ENCODE measurements at regions not wholly inside any gene's neighbourhood (a gene's known extent, or its start where the extent isn't known, plus 50 kb on each side); places are given as distances from the start of the nearest gene placed in this dataset.

DNA sequence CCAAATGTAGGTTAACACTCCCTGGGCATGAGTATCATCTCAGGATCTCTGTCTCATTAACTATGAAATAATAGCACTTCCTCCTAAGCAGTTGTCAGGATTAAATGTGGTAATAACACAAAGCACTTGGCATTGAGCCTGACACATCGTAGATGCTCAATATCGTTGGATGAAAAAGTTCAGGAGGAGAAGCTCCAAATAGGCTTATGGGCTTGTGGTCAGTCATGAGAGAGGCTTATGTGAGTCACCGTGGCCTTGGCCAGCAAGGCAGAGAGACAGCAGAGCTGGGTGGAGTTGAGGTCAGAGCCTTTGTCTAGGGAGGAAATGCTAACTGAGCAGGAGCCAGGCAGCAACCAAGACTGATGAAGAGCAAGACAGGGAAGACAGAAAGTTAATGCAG is 68.3 kb upstream of the PPM1B start:
- no peaks in the 10 kb centered on the region; a peak in 1 of 7 replicates for H3K27me3 ChIP-seq (replicated peaks in 1 of 4; ENCODE audit: control insufficient read depth in 3 of 4, extremely low read depth in 1 of 4, insufficient read depth in 3 of 4, low read length in 3 of 4)
- H4K5ac ChIP-seq (ENCODE audit: insufficient read length, low read depth, low read length): no peak overlapping the region
- no peaks in the 10 kb centered on the region for H3K23me2 ChIP-seq (ENCODE audit: low read depth, low read length)
- no peak overlapping the region for H2BK12ac ChIP-seq (ENCODE audit: low read depth, low read length)
- H3K36me3 ChIP-seq (ENCODE audit: control insufficient read depth in 2 of 4, insufficient read depth in 4 of 4, low read length in 3 of 4): no peaks in the 10 kb centered on the region
- H2BK120ac ChIP-seq (replicated peaks; ENCODE audit: low read depth, low read length): no peak overlapping the region
- H2BK20ac ChIP-seq (ENCODE audit: low read length): no peak overlapping the region
- no peak overlapping the region for H3K23ac ChIP-seq (ENCODE audit: insufficient read length)
- WGBS, 2 experiments (ENCODE audit: extremely low coverage in 1 of 2, insufficient coverage in 1 of 2, insufficient read length in 1 of 2, insufficient replicate concordance in 2 of 2, low coverage in 1 of 2, low lambda C conversion rate in 2 of 2, missing lambda C conversion rate in 1 of 2): 98% methylated on average over 3 of the region's 3 CpGs; no CpG with 5 or more reads in 1 of the 2 experiments
- ChIA-PET POLR2A (ENCODE audit: partially characterized antibody) (interaction anchor here (1.6 kb wide), 1 partner anchor 9 kb away, joined by 8 read pairs; no protein-coding TSS in a partner anchor), CTCF (ENCODE audit: partially characterized antibody) (interaction anchor here (1.1 kb wide), 1 partner anchor 9 kb away, joined by 3 read pairs; no protein-coding TSS in a partner anchor)
- H2BK5ac ChIP-seq (ENCODE audit: low read depth, low read length): no peak overlapping the region
- H3K9me3 ChIP-seq (ENCODE audit: insufficient read depth in 2 of 2, low read depth in 1 of 2, low read length in 1 of 2): no peaks in the 10 kb centered on the region
- DNase-seq (ENCODE audit: low read depth in 1 of 2, low spot score in 2 of 2) (no peak), FAIRE-seq (no peak)
- H3K56ac ChIP-seq (replicated peaks; ENCODE audit: insufficient read length, low read depth, low read length): no peak overlapping the region
- no peak overlapping the region for H2AK5ac ChIP-seq (ENCODE audit: low read depth, low read length)
- no peak overlapping the region for H3K18ac ChIP-seq (ENCODE audit: extremely low read depth, low read length)
- no peaks in the 10 kb centered on the region for H3K79me1 ChIP-seq (ENCODE audit: low read depth, low read length)
- H2AFZ ChIP-seq (ENCODE audit: low read length): no peak overlapping the region
- H3K4me2 ChIP-seq (ENCODE audit: insufficient read depth in 1 of 2, low read depth in 2 of 2, low read length in 2 of 2): no peak overlapping the region
- H3K4me1 ChIP-seq (replicated peaks in 1 of 4; ENCODE audit: control insufficient read depth in 3 of 4, insufficient read depth in 4 of 4, low read length in 3 of 4): peaks cover 0 to 3% (median 1%) of the 10 kb centered on the region in 4 experiments; a peak in 2 of 7 replicates
- H4K8ac ChIP-seq (ENCODE audit: extremely low read depth, insufficient read depth, low read length): no peak overlapping the region
- no peak overlapping the region for H2BK15ac ChIP-seq (ENCODE audit: low read length)
- H3K14ac ChIP-seq (ENCODE audit: insufficient read length): no peak overlapping the region
- no peak for TF ChIP-seq SRF (IDR thresholded peaks at IDR 0.05; ENCODE audit: low read depth, low read length)
- no peak for TF ChIP-seq NRF1 (IDR thresholded peaks at IDR 0.05; ENCODE audit: low read depth, low read length)
- no peak for TF ChIP-seq RXRA (IDR thresholded peaks at IDR 0.05; ENCODE audit: insufficient read depth, low read depth, low read length)
- no peak for TF ChIP-seq CHD2 (IDR thresholded peaks at IDR 0.05; ENCODE audit: low read length)
- TF ChIP-seq RNF2 (IDR thresholded peaks at IDR 0.05; ENCODE audit: borderline replicate concordance, low read depth, low read length, missing control alignments, poor library complexity, severe bottlenecking): no peak
- TF ChIP-seq RAD21 (IDR thresholded peaks at IDR 0.05 in 1 of 2, conservative IDR thresholded peaks at IDR 0.05 in 1 of 2; ENCODE audit: low read depth in 2 of 2, low read length in 2 of 2): no peak
- TF ChIP-seq, protein P1, sequence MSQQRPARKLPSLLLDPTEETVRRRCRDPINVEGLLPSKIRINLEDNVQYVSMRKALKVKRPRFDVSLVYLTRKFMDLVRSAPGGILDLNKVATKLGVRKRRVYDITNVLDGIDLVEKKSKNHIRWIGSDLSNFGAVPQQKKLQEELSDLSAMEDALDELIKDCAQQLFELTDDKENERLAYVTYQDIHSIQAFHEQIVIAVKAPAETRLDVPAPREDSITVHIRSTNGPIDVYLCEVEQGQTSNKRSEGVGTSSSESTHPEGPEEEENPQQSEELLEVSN (IDR thresholded peaks at IDR 0.05): no peak
- no peak overlapping the region for H3K4ac ChIP-seq (replicated peaks; ENCODE audit: insufficient read length, low read depth, low read length)
- no peaks in the 10 kb centered on the region for H4K20me1 ChIP-seq (replicated peaks in 1 of 2; ENCODE audit: control insufficient read depth in 1 of 2, insufficient read depth in 2 of 2, low read length in 2 of 2)
- H3K79me2 ChIP-seq (ENCODE audit: control insufficient read depth in 1 of 2, insufficient read depth in 2 of 2, low read length in 2 of 2): no peaks in the 10 kb centered on the region
- H3K9ac ChIP-seq (replicated peaks in 1 of 4; ENCODE audit: extremely low read depth in 1 of 4, low read depth in 3 of 4, low read length in 3 of 4): no peak overlapping the region
- H3K27ac ChIP-seq (ENCODE audit: low read depth, low read length): no peak overlapping the region
- H4K91ac ChIP-seq (replicated peaks; ENCODE audit: insufficient read length, low read length): no peak overlapping the region
- no peak overlapping the region for H3K4me3 ChIP-seq (ENCODE audit: extremely low read depth in 1 of 4, insufficient read depth in 2 of 4, low read depth in 3 of 4, low read length in 4 of 4)
